Loucy (cell line): ENCODE measurements at regions not wholly inside any gene's neighbourhood (a gene's known extent, or its start where the extent isn't known, plus 50 kb on each side); places are given as distances from the start of the nearest gene placed in this dataset.

Experiments used
- H2AFZ ChIP-seq: fragments of 200-600 bp; sonication (generic); 2 replicates; pipeline ENCODE4 v1.6.0; 2016; ENCODE audit warnings: antibody characterized with exemption, mild to moderate bottlenecking, low read length, moderate library complexity
- H3F3A ChIP-seq: fragments of 200-600 bp; 2 replicates; pipeline ENCODE4 v1.6.0; 2016; ENCODE audit warnings: antibody characterized with exemption, low read depth, mild to moderate bottlenecking
- H3K27me3 ChIP-seq: fragments of 200-600 bp; sonication (generic); 2 replicates; pipeline ENCODE4 v1.6.1; 2014; ENCODE audit warnings: low read length, mild to moderate bottlenecking; ENCODE audit not compliant: insufficient read depth, poor library complexity, severe bottlenecking
- H3K36me3 ChIP-seq: fragments of 200-600 bp; sonication (generic); 2 replicates; pipeline ENCODE4 v1.6.1; 2016; ENCODE audit warnings: low read length; ENCODE audit not compliant: insufficient read depth
- H3K4me1 ChIP-seq: fragments of 200-600 bp; sonication (generic); 2 replicates; pipeline ENCODE4 v1.5.1; 2014; ENCODE audit warnings: low read length, mild to moderate bottlenecking; ENCODE audit not compliant: insufficient read depth, poor library complexity, severe bottlenecking
- H3K4me2 ChIP-seq: fragments of 200-600 bp; sonication (generic); 2 replicates; pipeline ENCODE4 v1.6.0; 2014; ENCODE audit warnings: antibody characterized with exemption, low read length, low read depth, mild to moderate bottlenecking; ENCODE audit not compliant: poor library complexity, severe bottlenecking
- H3K4me3 ChIP-seq: fragments of 200-600 bp; sonication (generic); 2 replicates; pipeline ENCODE4 v1.5.1; 2014; ENCODE audit warnings: low read length, mild to moderate bottlenecking, mixed read lengths; ENCODE audit not compliant: poor library complexity, severe bottlenecking
- H3K79me2 ChIP-seq: fragments of 200-600 bp; sonication (generic); 2 replicates; pipeline ENCODE4 v1.6.1; 2014; ENCODE audit warnings: low read length; ENCODE audit not compliant: insufficient read depth
- H3K9ac ChIP-seq: fragments of 200-600 bp; sonication (generic); 2 replicates; pipeline ENCODE4 v1.6.0; 2014; ENCODE audit warnings: mild to moderate bottlenecking, low read depth, low read length, moderate library complexity; ENCODE audit not compliant: poor library complexity, severe bottlenecking
- H3K9me2 ChIP-seq: fragments of 200-600 bp; sonication (generic); replicated peaks from 2 replicates; pipeline ENCODE4 v1.6.1; 2016; ENCODE audit warnings: low read depth, low read length, mixed read lengths
- H3K9me3 ChIP-seq: fragments of 200-600 bp; sonication (generic); 2 replicates; pipeline ENCODE4 v1.6.1; 2014; ENCODE audit warnings: mild to moderate bottlenecking, antibody characterized with exemption, low read length, low read depth; ENCODE audit not compliant: insufficient read depth
- H4K20me1 ChIP-seq: fragments of 200-600 bp; sonication (generic); 2 replicates; pipeline ENCODE4 v1.6.0; 2014; ENCODE audit warnings: antibody characterized with exemption, low read length, mild to moderate bottlenecking; ENCODE audit not compliant: insufficient read depth, poor library complexity, severe bottlenecking
- CTCF ChIP-seq: fragments of 200-600 bp; sonication (generic); conservative IDR thresholded peaks from 2 replicates; pipeline ENCODE4 v1.5.1; 2014; ENCODE audit warnings: mild to moderate bottlenecking, antibody characterized with exemption, low read length
- EZH2phosphoT487 ChIP-seq: fragments of 200-600 bp; IDR thresholded peaks from 2 replicates; pipeline ENCODE4 v1.6.1; 2018; ENCODE audit warnings: antibody characterized with exemption, mild to moderate bottlenecking, moderate library complexity, borderline replicate concordance

GRCh38 chr7:52302765-52303520, 732.5 kb upstream of the POM121L12 start:
- no peak overlapping the region for H3K4me3 ChIP-seq
- H3F3A ChIP-seq: no peaks in the 10 kb centered on the region
- no peak overlapping the region for H2AFZ ChIP-seq
- TF ChIP-seq EZH2phosphoT487: no peak
- TF ChIP-seq CTCF: no peak
- no peak overlapping the region for H3K4me2 ChIP-seq
- no peaks in the 10 kb centered on the region for H4K20me1 ChIP-seq
- H3K9ac ChIP-seq: no peak overlapping the region
- no peaks in the 10 kb centered on the region for H3K36me3 ChIP-seq
- H3K9me3 ChIP-seq: no peaks in the 10 kb centered on the region
- H3K27me3 ChIP-seq: no peaks in the 10 kb centered on the region
- no peaks in the 10 kb centered on the region for H3K4me1 ChIP-seq
- no peaks in the 10 kb centered on the region for H3K9me2 ChIP-seq
- no peaks in the 10 kb centered on the region for H3K79me2 ChIP-seq

DNA sequence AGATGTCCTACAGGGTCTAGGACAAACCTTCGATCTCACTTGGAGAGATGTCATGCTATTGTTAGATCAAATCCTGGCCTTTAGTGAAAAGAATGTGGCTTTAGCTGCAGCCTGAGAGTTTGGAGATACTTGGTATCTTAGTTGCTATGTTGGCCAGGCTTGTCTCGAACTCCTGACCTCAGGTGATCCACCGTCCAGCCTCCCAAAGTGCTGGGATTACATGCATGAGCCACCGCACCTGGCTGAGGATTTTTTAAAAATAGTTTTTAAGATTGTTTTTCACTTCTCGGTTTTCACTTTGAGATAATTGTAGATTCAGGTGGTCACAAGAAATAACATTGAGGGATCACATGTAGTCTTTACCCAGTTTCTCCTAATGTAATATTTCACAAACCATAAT, 738.3 kb upstream of the POM121L12 start:
- Histone ChIP-seq H3K4me1 (no peaks in the 10 kb centered on the region), H4K20me1 (no peaks in the 10 kb centered on the region), H3K4me2 (no peak overlapping the region), H3K79me2 (no peaks in the 10 kb centered on the region), H3K4me3 (no peak overlapping the region), H3K9ac (no peak overlapping the region), H3K36me3 (no peaks in the 10 kb centered on the region), H3F3A (no peaks in the 10 kb centered on the region), H3K9me2 (no peaks in the 10 kb centered on the region), H3K9me3 (0 out of 2 replicates have a peak, but pooled peaks cover 6% of the 10 kb centered on the region), H2AFZ (no peak overlapping the region), H3K27me3 (no peaks in the 10 kb centered on the region)
- TF ChIP-seq EZH2phosphoT487 (no peak), CTCF (no peak)

GRCh38 chr7:52294942-52295341, 740.5 kb upstream of the POM121L12 start:
- Histone ChIP-seq H3K9me2 (no peaks in the 10 kb centered on the region), H3K36me3 (no peaks in the 10 kb centered on the region), H3K4me1 (no peaks in the 10 kb centered on the region), H2AFZ (no peak overlapping the region), H3K4me3 (no peak overlapping the region), H3K9me3 (0 out of 2 replicates have a peak, but pooled peaks cover 6% of the 10 kb centered on the region), H3K27me3 (no peaks in the 10 kb centered on the region), H3K79me2 (no peaks in the 10 kb centered on the region), H3F3A (no peaks in the 10 kb centered on the region), H3K4me2 (no peak overlapping the region), H3K9ac (no peak overlapping the region), H4K20me1 (no peaks in the 10 kb centered on the region)
- TF ChIP-seq CTCF (no peak), EZH2phosphoT487 (no peak)
